IMR-90 (cell line): ENCODE measurements at regions not wholly inside any gene's neighbourhood (a gene's known extent, or its start where the extent isn't known, plus 50 kb on each side); places are given as distances from the start of the nearest gene placed in this dataset.

Experiments used
- BHLHE40 ChIP-seq: fragments of 150-350 bp; IDR thresholded peaks from 2 replicates; pipeline ENCODE4 v1.6.1; 2016; ENCODE audit warnings: mild to moderate bottlenecking, low read depth, low read length
- CEBPB ChIP-seq: IDR thresholded peaks from 2 replicates; pipeline ENCODE4 v1.6.1; 2012; ENCODE audit warnings: low read depth, low read length, improper control_type of control experiment
- MAFK ChIP-seq: IDR thresholded peaks from 2 replicates; pipeline ENCODE4 v1.6.1; 2012; ENCODE audit warnings: low read depth, low read length, improper control_type of control experiment
- MAZ ChIP-seq: IDR thresholded peaks from 2 replicates; pipeline ENCODE4 v1.6.1; 2012; ENCODE audit warnings: low read depth, mild to moderate bottlenecking, low read length, improper control_type of control experiment, moderate library complexity, borderline replicate concordance
- MXI1 ChIP-seq: IDR thresholded peaks from 2 replicates; pipeline ENCODE4 v1.6.1; 2012; ENCODE audit warnings: low read depth, mild to moderate bottlenecking, low read length, moderate library complexity, borderline replicate concordance
- POLR2A ChIP-seq: IDR thresholded peaks from 2 replicates; pipeline ENCODE4 v1.6.1; 2012; ENCODE audit warnings: mild to moderate bottlenecking, low read depth, low read length
- RAD21 ChIP-seq: IDR thresholded peaks from 2 replicates; pipeline ENCODE4 v1.6.1; 2012; ENCODE audit warnings: low read length, improper control_type of control experiment
- RCOR1 ChIP-seq: IDR thresholded peaks from 2 replicates; pipeline ENCODE4 v1.6.1; 2012; ENCODE audit warnings: mild to moderate bottlenecking, low read length, improper control_type of control experiment; ENCODE audit not compliant: insufficient replicate concordance
- RFX5 ChIP-seq: IDR thresholded peaks from 2 replicates; pipeline ENCODE4 v1.8.0; 2012; ENCODE audit warnings: low read depth, mild to moderate bottlenecking, low read length, moderate library complexity
- SMC3 ChIP-seq: fragments of 150-350 bp; IDR thresholded peaks from 2 replicates; pipeline ENCODE4 v1.6.1; 2016; ENCODE audit warnings: low read depth, mild to moderate bottlenecking, antibody characterized with exemption, low read length, moderate library complexity
- TF ChIP-seq, protein P1 (sequence below): conservative IDR thresholded peaks from 2 replicates; pipeline ENCODE4 v1.5.1; 2012; ENCODE audit warnings: mild to moderate bottlenecking, low read depth, low read length, improper control_type of control experiment
- TF ChIP-seq, protein P2 (sequence below): fragments of 150-350 bp; IDR thresholded peaks from 2 replicates; pipeline ENCODE4 v1.6.1; 2017; ENCODE audit warnings: mild to moderate bottlenecking, antibody characterized with exemption, low read length, low read depth

GRCh38 chr22:27273436-27273835 lies 528.1 kb downstream of the MN1 start:
- TF ChIP-seq, protein P1, sequence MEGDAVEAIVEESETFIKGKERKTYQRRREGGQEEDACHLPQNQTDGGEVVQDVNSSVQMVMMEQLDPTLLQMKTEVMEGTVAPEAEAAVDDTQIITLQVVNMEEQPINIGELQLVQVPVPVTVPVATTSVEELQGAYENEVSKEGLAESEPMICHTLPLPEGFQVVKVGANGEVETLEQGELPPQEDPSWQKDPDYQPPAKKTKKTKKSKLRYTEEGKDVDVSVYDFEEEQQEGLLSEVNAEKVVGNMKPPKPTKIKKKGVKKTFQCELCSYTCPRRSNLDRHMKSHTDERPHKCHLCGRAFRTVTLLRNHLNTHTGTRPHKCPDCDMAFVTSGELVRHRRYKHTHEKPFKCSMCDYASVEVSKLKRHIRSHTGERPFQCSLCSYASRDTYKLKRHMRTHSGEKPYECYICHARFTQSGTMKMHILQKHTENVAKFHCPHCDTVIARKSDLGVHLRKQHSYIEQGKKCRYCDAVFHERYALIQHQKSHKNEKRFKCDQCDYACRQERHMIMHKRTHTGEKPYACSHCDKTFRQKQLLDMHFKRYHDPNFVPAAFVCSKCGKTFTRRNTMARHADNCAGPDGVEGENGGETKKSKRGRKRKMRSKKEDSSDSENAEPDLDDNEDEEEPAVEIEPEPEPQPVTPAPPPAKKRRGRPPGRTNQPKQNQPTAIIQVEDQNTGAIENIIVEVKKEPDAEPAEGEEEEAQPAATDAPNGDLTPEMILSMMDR = no peak
- TF ChIP-seq MAFK (no peak), CEBPB (no peak), RFX5 (no peak), POLR2A (no peak), SMC3 (no peak), RAD21 (no peak), RCOR1 (no peak), MAZ (no peak), BHLHE40 (no peak), MXI1 (no peak)
- TF ChIP-seq, protein P2, sequence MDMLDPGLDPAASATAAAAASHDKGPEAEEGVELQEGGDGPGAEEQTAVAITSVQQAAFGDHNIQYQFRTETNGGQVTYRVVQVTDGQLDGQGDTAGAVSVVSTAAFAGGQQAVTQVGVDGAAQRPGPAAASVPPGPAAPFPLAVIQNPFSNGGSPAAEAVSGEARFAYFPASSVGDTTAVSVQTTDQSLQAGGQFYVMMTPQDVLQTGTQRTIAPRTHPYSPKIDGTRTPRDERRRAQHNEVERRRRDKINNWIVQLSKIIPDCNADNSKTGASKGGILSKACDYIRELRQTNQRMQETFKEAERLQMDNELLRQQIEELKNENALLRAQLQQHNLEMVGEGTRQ = no peak
